Activated naive CD4-positive, alpha-beta T cell treated with anti-CD3 and anti-CD28 coated beads, Interleukin-2, amount 10 ng/mL, durations not matched to agents 7 days and 5 days (primary cell): ENCODE measurements at regions not wholly inside any gene's neighbourhood (a gene's known extent, or its start where the extent isn't known, plus 50 kb on each side); places are given as distances from the start of the nearest gene placed in this dataset.
"Not testable (repeated sequence)": the region's sequence is repeated elsewhere in the genome, so short reads cannot be mapped to it uniquely, and the experiment has no call there.

Source experiments
- CTCF ChIA-PET: fragments of 350-600 bp; sonication (Branson Sonifier 250); formaldehyde crosslinking; loops from one replicate; lab custom pipeline; 2021; ENCODE audit warnings: antibody characterized with exemption; lab: Charles Lee
- DNase-seq: peaks from one replicate; pipeline ENCODE4 v3.0.0-alpha.2; 2020
- H3K27ac Mint-ChIP-seq: one replicate; pipeline ENCODE4 v1.8.0; 2021; ENCODE audit warnings: mild to moderate bottlenecking, moderate library complexity, mixed read lengths
- H3K27me3 Mint-ChIP-seq: one replicate; pipeline ENCODE4 v1.8.0; 2021; ENCODE audit warnings: mild to moderate bottlenecking, mixed read lengths
- H3K36me3 Mint-ChIP-seq: one replicate; pipeline ENCODE4 v1.8.0; 2021; ENCODE audit warnings: mixed read lengths
- H3K4me1 Mint-ChIP-seq: one replicate; pipeline ENCODE4 v1.8.0; 2021; ENCODE audit warnings: mixed read lengths
- H3K4me3 Mint-ChIP-seq: one replicate; pipeline ENCODE4 v1.8.0; 2021; ENCODE audit warnings: mild to moderate bottlenecking, moderate library complexity, mixed read lengths
- H3K9me3 Mint-ChIP-seq: one replicate; pipeline ENCODE4 v1.8.0; 2021; ENCODE audit warnings: mixed read lengths

GRCh38 chr21:9361615-9362014 is 1159.8 kb upstream of the TPTE start:
- H3K9me3 Mint-ChIP-seq, H3K36me3 Mint-ChIP-seq, H3K27ac Mint-ChIP-seq, H3K4me1 Mint-ChIP-seq, CTCF ChIA-PET, H3K27me3 Mint-ChIP-seq, H3K4me3 Mint-ChIP-seq: not testable (repeated sequence)
- peak; percentile 14 for DNase-seq

- H3K36me3 Mint-ChIP-seq, H3K27me3 Mint-ChIP-seq, CTCF ChIA-PET, H3K27ac Mint-ChIP-seq, H3K4me3 Mint-ChIP-seq, H3K4me1 Mint-ChIP-seq, H3K9me3 Mint-ChIP-seq: not testable (repeated sequence)
- DNase-seq = peak; percentile 17
Measured at GRCh38 chr21:9362309-9362708, 1159.1 kb upstream of the TPTE start.

DNA sequence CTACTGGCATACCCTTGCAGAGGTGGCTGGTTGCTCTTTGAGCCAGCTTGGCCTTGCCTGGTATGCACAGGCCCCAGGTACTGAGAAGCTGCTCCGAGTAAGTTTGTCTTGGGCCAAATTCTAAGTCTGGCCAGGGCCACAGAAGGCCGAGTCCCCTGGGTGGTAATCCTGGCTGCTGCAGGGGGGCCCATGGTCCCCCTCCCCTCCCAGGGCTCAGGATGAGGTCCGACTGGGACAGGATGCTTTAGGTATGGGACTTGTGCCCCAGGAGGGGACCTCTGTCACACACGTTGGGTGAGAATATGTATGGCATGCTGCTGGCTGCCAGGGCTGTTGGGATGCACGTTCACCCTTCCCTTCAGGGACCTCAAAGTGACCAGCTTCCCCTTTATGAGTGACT is 1155.6 kb upstream of the TPTE start:
- H3K4me1 Mint-ChIP-seq, H3K36me3 Mint-ChIP-seq, H3K27ac Mint-ChIP-seq, CTCF ChIA-PET, H3K4me3 Mint-ChIP-seq, H3K27me3 Mint-ChIP-seq, H3K9me3 Mint-ChIP-seq, DNase-seq: not testable (repeated sequence)

GRCh38 chr21:9366578-9366977 is 1154.8 kb upstream of the TPTE start:
- not testable (repeated sequence) for H3K9me3 Mint-ChIP-seq

More at GRCh38 chr21:9366578-9366977, 1154.8 kb upstream of the TPTE start:
- DNase-seq, H3K4me3 Mint-ChIP-seq, CTCF ChIA-PET, H3K4me1 Mint-ChIP-seq, H3K27me3 Mint-ChIP-seq, H3K36me3 Mint-ChIP-seq, H3K27ac Mint-ChIP-seq: not testable (repeated sequence)
